Stimulated activated naive B cell treated with anti-CD40 and anti-IgM and Interleukin-4, amounts not matched to agents 10 μg/mL and 1 μg/mL and 100 μg/mL, for 72 hours (primary cell): ENCODE measurements at regions not wholly inside any gene's neighbourhood (a gene's known extent, or its start where the extent isn't known, plus 50 kb on each side); places are given as distances from the start of the nearest gene placed in this dataset.
"Not testable (repeated sequence)": the region's sequence is repeated elsewhere in the genome, so short reads cannot be mapped to it uniquely, and the experiment has no call there.

ENCODE experiments used
- ATAC-seq, 2 donors: fragments of 150-1000 bp; cut with Tn5 transposase; replicated peaks; 2 replicates each; pipeline ENCODE4 v1.10.0; 2021; ENCODE audit warnings: moderate library complexity in 1 of 2
- DNase-seq: peaks from one replicate; pipeline ENCODE4 v3.0.0; 2021
- H3K27ac Mint-ChIP-seq: one replicate; pipeline ENCODE4 v1.8.0; 2022; ENCODE audit warnings: mild to moderate bottlenecking, mixed read lengths
- H3K27me3 Mint-ChIP-seq, 2 donors: one replicate each; pipeline ENCODE4 v1.8.0; 2022; ENCODE audit warnings: mixed read lengths in 2 of 2
- H3K36me3 Mint-ChIP-seq, 2 donors: one replicate each; pipeline ENCODE4 v1.8.0; 2022; ENCODE audit warnings: mixed read lengths in 2 of 2, mild to moderate bottlenecking in 1 of 2
- H3K4me1 Mint-ChIP-seq, 2 donors: one replicate each; pipeline ENCODE4 v1.8.0; 2022; ENCODE audit warnings: mixed read lengths in 2 of 2, mild to moderate bottlenecking in 1 of 2
- H3K4me3 Mint-ChIP-seq, 2 donors: one replicate each; pipeline ENCODE4 v1.8.0; 2022; ENCODE audit warnings: mild to moderate bottlenecking in 2 of 2, mixed read lengths in 2 of 2, moderate library complexity in 1 of 2
- H3K9me3 Mint-ChIP-seq, 2 donors: one replicate each; pipeline ENCODE4 v1.8.0; 2022; ENCODE audit warnings: mixed read lengths in 2 of 2, mild to moderate bottlenecking in 1 of 2

- Mint-ChIP-seq H3K27ac (no peak overlapping the region), H3K4me1 (no peaks in the 10 kb centered on the region), H3K9me3 (peaks cover 0 to 2% of the 10 kb centered on the region in 2 donors), H3K4me3 (no peak overlapping the region), H3K27me3 (no peaks in the 10 kb centered on the region), H3K36me3 (no peaks in the 10 kb centered on the region)
- no peak for ATAC-seq
- no peak for DNase-seq
Measured at GRCh38 chr7:121761399-121761798, 111.6 kb upstream of the PTPRZ1 start.

DNA sequence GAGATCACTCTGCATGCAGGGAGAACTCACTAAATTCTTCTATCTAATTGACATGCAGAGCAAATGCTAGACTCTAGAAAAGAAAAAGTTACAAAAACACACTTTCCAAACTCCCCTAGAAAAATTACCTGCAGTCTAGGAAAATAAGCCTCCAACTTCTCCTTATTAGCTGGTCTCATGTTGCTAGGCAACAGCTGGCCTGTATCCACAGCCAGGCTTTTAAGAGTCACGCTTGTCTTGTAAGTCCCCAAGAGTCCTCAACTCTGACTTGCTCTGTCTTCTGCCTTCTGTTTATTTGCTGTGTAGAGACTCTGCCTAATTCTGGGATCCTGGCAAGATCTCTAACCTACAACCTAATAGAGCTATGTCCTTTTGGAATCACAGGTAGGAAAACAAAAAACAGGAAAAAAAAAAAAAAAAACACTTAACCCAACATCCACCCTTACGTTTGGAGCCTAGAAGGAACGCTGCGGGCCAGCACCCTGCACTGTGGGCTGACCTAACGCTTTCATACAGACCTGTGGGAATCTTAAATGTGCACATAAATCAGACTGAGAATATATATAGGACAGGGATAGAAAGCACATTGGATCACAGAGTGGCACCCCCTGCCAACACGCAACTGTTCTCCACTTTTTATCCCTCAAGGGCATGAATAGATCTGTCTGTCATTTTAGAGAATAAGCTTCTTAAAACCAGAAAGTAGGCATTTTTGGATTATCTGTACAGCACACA, 117.0 kb upstream of the PTPRZ1 start:
- no peak for ATAC-seq
- no peak overlapping the region for H3K4me3 Mint-ChIP-seq

GRCh38 chr7:121755286-121755685, 117.7 kb upstream of the PTPRZ1 start:
- Mint-ChIP-seq H3K4me3 (no peak overlapping the region), H3K4me1 (no peaks in the 10 kb centered on the region), H3K9me3 (peaks cover 0 to 1% of the 10 kb centered on the region in 2 donors), H3K36me3 (no peaks in the 10 kb centered on the region), H3K27ac (no peak overlapping the region), H3K27me3 (peaks cover 14 to 16% of the 10 kb centered on the region in 2 donors)
- no peak for DNase-seq
- ATAC-seq = no peak

More for the DNA sequence above, 117.0 kb upstream of the PTPRZ1 start:
- H3K9me3 Mint-ChIP-seq = peaks cover 0 to 1% of the 10 kb centered on the region in 2 donors
- DNase-seq = no peak
- H3K27ac Mint-ChIP-seq = no peak overlapping the region
- no peaks in the 10 kb centered on the region for H3K4me1 Mint-ChIP-seq
- no peaks in the 10 kb centered on the region for H3K36me3 Mint-ChIP-seq
- peaks cover 14 to 16% of the 10 kb centered on the region in 2 donors for H3K27me3 Mint-ChIP-seq

GRCh38 chr7:121753944-121754343, 119.0 kb upstream of the PTPRZ1 start:
- H3K27me3 Mint-ChIP-seq = peaks cover 14 to 16% of the 10 kb centered on the region in 2 donors
- ATAC-seq (no peak), DNase-seq (no peak)
- no peak overlapping the region for H3K4me3 Mint-ChIP-seq
- no peaks in the 10 kb centered on the region for H3K4me1 Mint-ChIP-seq
- peaks cover 0 to 1% of the 10 kb centered on the region in 2 donors for H3K9me3 Mint-ChIP-seq
- H3K36me3 Mint-ChIP-seq = no peaks in the 10 kb centered on the region
- H3K27ac Mint-ChIP-seq = no peak overlapping the region

DNA sequence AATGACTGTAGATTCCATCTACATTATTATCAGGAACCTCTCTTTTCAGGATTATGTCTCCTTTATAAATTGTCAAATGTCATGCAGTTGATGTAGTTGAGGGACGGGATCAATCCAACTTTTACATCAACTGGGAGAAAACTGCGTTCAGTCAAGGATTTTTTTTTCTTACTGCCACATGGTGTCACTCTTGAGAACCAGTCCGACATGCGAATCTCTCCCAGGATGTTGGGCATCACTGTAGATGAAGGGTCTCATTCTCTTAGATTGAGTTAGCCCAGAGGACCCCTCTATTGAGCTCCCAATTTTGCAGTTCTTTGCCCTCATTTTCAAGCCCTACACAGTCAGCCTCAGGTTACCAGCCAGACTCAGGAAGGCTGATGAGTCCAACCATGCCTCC, 120.3 kb upstream of the PTPRZ1 start:
- H3K27ac Mint-ChIP-seq = no peak overlapping the region
- DNase-seq = no peak
- H3K9me3 Mint-ChIP-seq = peaks cover 0 to 1% of the 10 kb centered on the region in 2 donors
- H3K4me1 Mint-ChIP-seq = no peaks in the 10 kb centered on the region
- peaks cover 14 to 16% of the 10 kb centered on the region in 2 donors for H3K27me3 Mint-ChIP-seq
- H3K36me3 Mint-ChIP-seq = no peaks in the 10 kb centered on the region
- no peak for ATAC-seq
- no peak overlapping the region for H3K4me3 Mint-ChIP-seq

DNA sequence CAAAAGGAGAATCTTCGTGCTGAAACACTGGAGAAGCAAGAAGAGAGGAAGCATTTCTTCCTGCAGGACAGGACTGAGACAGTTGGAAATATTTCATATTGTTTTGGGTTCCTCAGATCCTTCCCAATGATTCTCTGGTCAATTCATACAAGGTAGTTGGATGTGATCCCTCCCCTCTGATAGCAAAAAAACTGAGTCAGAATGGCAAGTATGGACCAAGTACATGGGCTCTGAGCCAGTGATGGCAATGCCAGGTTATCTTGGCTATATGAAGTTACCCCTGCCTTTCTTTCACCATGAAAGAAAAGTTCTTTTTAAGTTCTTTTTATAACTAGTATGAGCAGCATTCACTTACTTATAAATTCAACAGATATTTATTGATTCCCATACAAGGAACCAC, 124.4 kb upstream of the PTPRZ1 start:
- H3K27me3 Mint-ChIP-seq = peaks cover 10 to 14% of the 10 kb centered on the region in 2 donors
- no peak overlapping the region for H3K4me3 Mint-ChIP-seq
- H3K4me1 Mint-ChIP-seq = no peaks in the 10 kb centered on the region
- H3K9me3 Mint-ChIP-seq = no peaks in the 10 kb centered on the region
- no peak overlapping the region for H3K27ac Mint-ChIP-seq
- ATAC-seq (no peak), DNase-seq (no peak)
- H3K36me3 Mint-ChIP-seq = no peaks in the 10 kb centered on the region

GRCh38 chr7:121745856-121746255, 127.1 kb upstream of the PTPRZ1 start:
- no peaks in the 10 kb centered on the region for H3K27me3 Mint-ChIP-seq
- H3K4me3 Mint-ChIP-seq = no peak overlapping the region
- no peaks in the 10 kb centered on the region for H3K9me3 Mint-ChIP-seq
- ATAC-seq (no peak), DNase-seq (no peak)
- H3K27ac Mint-ChIP-seq = no peak overlapping the region
- H3K36me3 Mint-ChIP-seq = no peaks in the 10 kb centered on the region
- no peaks in the 10 kb centered on the region for H3K4me1 Mint-ChIP-seq

- Mint-ChIP-seq H3K9me3 (no peaks in the 10 kb centered on the region), H3K4me3 (no peak overlapping the region), H3K27ac (no peak overlapping the region), H3K27me3 (no peaks in the 10 kb centered on the region), H3K36me3 (no peaks in the 10 kb centered on the region), H3K4me1 (no peaks in the 10 kb centered on the region)
- no peak for DNase-seq
- ATAC-seq = no peak
Measured at GRCh38 chr7:121744877-121745276, 128.1 kb upstream of the PTPRZ1 start.

DNA sequence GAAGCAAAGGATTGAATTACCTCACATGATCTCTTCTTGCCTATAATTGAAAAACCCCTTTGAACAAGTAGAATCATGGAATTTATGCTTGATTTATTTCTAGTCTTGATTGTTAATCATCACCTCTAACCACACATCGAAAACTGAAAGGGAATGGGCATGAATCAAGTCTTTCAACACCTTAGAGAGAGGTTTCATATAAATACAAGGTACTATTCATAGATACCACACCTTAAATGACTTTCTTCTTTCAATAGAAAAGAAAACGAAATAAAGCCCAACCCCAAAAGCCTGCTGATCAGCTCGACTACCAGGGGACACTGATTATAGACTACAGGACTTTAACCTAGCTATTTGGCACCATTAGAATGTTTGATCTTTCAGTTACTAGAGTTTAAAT, 128.6 kb upstream of the PTPRZ1 start:
- Mint-ChIP-seq H3K4me1 (no peaks in the 10 kb centered on the region), H3K27me3 (peaks cover 0 to 4% of the 10 kb centered on the region in 2 donors), H3K9me3 (no peaks in the 10 kb centered on the region), H3K4me3 (no peak overlapping the region), H3K36me3 (no peaks in the 10 kb centered on the region), H3K27ac (no peak overlapping the region)
- DNase-seq = no peak
- ATAC-seq = no peak

GRCh38 chr7:121741896-121742295, 131.1 kb upstream of the PTPRZ1 start:
- no peak for DNase-seq
- no peak for ATAC-seq
- H3K27ac Mint-ChIP-seq = no peak overlapping the region
- H3K36me3 Mint-ChIP-seq = no peaks in the 10 kb centered on the region
- no peaks in the 10 kb centered on the region for H3K4me1 Mint-ChIP-seq
- peaks cover 0 to 2% of the 10 kb centered on the region in 2 donors for H3K9me3 Mint-ChIP-seq
- no peak overlapping the region for H3K4me3 Mint-ChIP-seq
- peaks cover 0 to 7% of the 10 kb centered on the region in 2 donors for H3K27me3 Mint-ChIP-seq

DNA sequence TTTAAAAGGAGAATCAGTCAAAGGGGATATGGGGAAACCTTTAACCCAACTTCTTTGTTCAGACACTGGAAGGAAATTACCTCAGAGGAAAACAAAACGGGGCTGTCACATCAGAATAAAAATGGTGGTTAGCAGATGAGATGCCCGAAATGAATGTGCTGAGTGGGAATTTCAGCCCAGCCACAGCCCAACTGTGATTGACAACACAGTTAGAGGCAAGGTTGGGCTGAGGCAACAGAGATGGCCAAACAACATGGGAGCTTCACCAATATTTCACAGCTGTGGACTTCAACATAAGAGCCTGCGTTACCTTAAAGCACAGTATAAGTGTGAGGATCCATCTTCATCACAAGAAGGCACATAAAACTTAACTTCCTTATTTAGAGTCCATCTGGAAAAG, 133.5 kb upstream of the PTPRZ1 start:
- no peak overlapping the region for H3K4me3 Mint-ChIP-seq
- DNase-seq = no peak
- H3K27me3 Mint-ChIP-seq = peaks cover 0 to 7% of the 10 kb centered on the region in 2 donors
- ATAC-seq = no peak
- H3K36me3 Mint-ChIP-seq = no peaks in the 10 kb centered on the region
- H3K9me3 Mint-ChIP-seq = peaks cover 0 to 2% of the 10 kb centered on the region in 2 donors
- no peak overlapping the region for H3K27ac Mint-ChIP-seq
- no peaks in the 10 kb centered on the region for H3K4me1 Mint-ChIP-seq

- Mint-ChIP-seq H3K27me3 (no peaks in the 10 kb centered on the region), H3K9me3 (peaks cover 5 to 11% of the 10 kb centered on the region in 2 donors), H3K4me1 (no peaks in the 10 kb centered on the region), H3K36me3 (no peaks in the 10 kb centered on the region), H3K27ac (no peak overlapping the region), H3K4me3 (no peak overlapping the region)
- no peak for ATAC-seq
- no peak for DNase-seq
Measured at GRCh38 chr7:121730869-121731268, 142.1 kb upstream of the PTPRZ1 start.

- ATAC-seq = no peak
- no peaks in the 10 kb centered on the region for H3K4me1 Mint-ChIP-seq
Measured at GRCh38 chr7:121714559-121715303, 158.2 kb upstream of the PTPRZ1 start.

DNA sequence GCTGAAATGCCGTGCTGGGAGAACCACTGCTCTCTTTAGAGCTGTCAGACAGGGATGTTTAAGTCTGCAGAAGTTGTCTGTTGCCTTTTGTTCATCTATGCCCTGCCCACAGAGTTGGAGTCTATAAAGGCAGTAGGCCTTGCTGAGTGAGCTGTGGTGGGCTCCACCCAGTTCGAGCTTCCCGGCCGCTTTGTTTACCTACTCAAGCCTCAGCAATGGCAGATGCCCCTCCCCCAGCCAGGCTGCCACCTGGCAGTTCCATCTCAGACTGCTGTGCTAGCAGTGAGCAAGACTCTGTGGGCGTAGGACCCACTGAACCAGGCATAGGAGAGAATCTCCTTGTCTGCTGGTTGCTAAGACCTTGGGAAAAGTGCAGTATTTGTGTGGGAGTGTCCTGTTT, 160.0 kb upstream of the PTPRZ1 start:
- H3K27ac Mint-ChIP-seq, H3K4me1 Mint-ChIP-seq, H3K9me3 Mint-ChIP-seq, H3K4me3 Mint-ChIP-seq, H3K36me3 Mint-ChIP-seq, ATAC-seq, DNase-seq, H3K27me3 Mint-ChIP-seq: not testable (repeated sequence)

More at GRCh38 chr7:121714559-121715303, 158.2 kb upstream of the PTPRZ1 start:
- H3K36me3 Mint-ChIP-seq = no peaks in the 10 kb centered on the region
- H3K27me3 Mint-ChIP-seq = no peaks in the 10 kb centered on the region
- no peak overlapping the region for H3K27ac Mint-ChIP-seq
- peaks cover 0 to 3% of the 10 kb centered on the region in 2 donors for H3K9me3 Mint-ChIP-seq
- H3K4me3 Mint-ChIP-seq = no peak overlapping the region
- DNase-seq = no peak

- Mint-ChIP-seq H3K4me1 (no peaks in the 10 kb centered on the region), H3K27me3 (no peaks in the 10 kb centered on the region), H3K27ac (no peak overlapping the region), H3K36me3 (no peaks in the 10 kb centered on the region), H3K9me3 (no peaks in the 10 kb centered on the region), H3K4me3 (no peak overlapping the region)
- ATAC-seq (no peak), DNase-seq (no peak)
Measured at GRCh38 chr7:121697731-121698316, 175.1 kb upstream of the PTPRZ1 start.
